ENCODE measurements at regions not wholly inside any gene's neighbourhood (a gene's known extent, or its start where the extent isn't known, plus 50 kb on each side); places are given as distances from the start of the nearest gene placed in this dataset.

DNA sequence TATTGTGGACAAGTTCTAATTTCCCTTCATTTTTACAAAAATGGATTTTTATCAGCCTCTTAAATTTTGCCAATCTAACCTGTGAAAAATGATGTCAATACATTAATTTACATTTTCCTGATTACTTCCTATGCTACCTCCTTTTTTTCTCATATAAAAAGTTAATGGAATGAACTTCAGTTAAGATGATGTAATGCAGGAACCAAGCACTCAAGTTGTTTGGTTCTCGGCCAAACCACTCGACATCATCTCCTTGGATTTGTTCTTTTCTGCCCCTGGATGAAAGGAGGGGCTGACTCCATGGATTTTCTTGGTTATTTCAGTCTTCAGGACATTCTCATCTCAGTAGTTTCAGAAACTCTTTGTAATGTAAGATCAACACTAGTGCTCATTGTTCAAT lies 253.1 kb upstream of the NXPH2 start:
- TF ChIP-seq CTCF (optimal IDR thresholded peaks at IDR 0.05 in 1 of 3, IDR thresholded peaks at IDR 0.05 in 1 of 3, conservative IDR thresholded peaks at IDR 0.05 in 1 of 3; ENCODE audit: extremely low read depth in 1 of 3, insufficient read depth in 2 of 3, low read length in 3 of 3) (no peak), EZH2 (IDR thresholded peaks at IDR 0.05; ENCODE audit: low read length) (no peak)
